Kidney (tissue), 13 donors: ENCODE measurements at regions not wholly inside any gene's neighbourhood (a gene's known extent, or its start where the extent isn't known, plus 50 kb on each side); places are given as distances from the start of the nearest gene placed in this dataset.

Experiments
- DNase-seq, 5 donors: peaks; one replicate each; pipeline ENCODE4 v3.0.0-alpha.2; 2013 to 2020
- FAIRE-seq: peaks from 2 replicates; lab custom pipeline; 2012; peaks lifted over from hg19 to GRCh38; lab: Jason Lieb, UNC
- H3K27ac ChIP-seq, 2 donors: one replicate each; pipeline ENCODE4 v1.7.0; 2013; ENCODE audit warnings: low read depth in 2 of 2, low read length in 2 of 2, inconsistent platforms in 1 of 2
- H3K27me3 ChIP-seq: one replicate; pipeline ENCODE4 v1.7.1; 2013; ENCODE audit warnings: low read length, inconsistent platforms; ENCODE audit not compliant: control insufficient read depth, insufficient read depth
- H3K36me3 ChIP-seq, 3 donors: one replicate each; pipeline versions ENCODE4 v1.7.0 to v1.7.1; 2013; ENCODE audit warnings: low read length in 3 of 3, control low read depth in 1 of 3, inconsistent platforms in 1 of 3; ENCODE audit not compliant: insufficient read depth in 3 of 3, control insufficient read depth in 2 of 3
- H3K4me1 ChIP-seq, 3 donors: one replicate each; pipeline versions ENCODE4 v1.7.0 to v1.7.1; 2013; ENCODE audit warnings: low read length in 3 of 3, inconsistent platforms in 1 of 3, low read depth in 1 of 3; ENCODE audit not compliant: control insufficient read depth in 2 of 3, insufficient read depth in 2 of 3
- H3K4me3 ChIP-seq, 3 donors: one replicate each; pipeline versions ENCODE4 v1.7.0 to v1.8.1; 2013; ENCODE audit warnings: low read length in 3 of 3, control low read depth in 1 of 3, inconsistent platforms in 1 of 3
- H3K9ac ChIP-seq, 3 donors: one replicate each; pipeline versions ENCODE4 v1.7.0 to v1.7.1; 2013; ENCODE audit warnings: low read length in 3 of 3, control low read depth in 1 of 3, inconsistent platforms in 1 of 3
- H3K9me3 ChIP-seq, 3 donors: one replicate each; pipeline versions ENCODE4 v1.7.0 to v1.7.1; 2013; ENCODE audit warnings: low read length in 3 of 3, control low read depth in 1 of 3, inconsistent platforms in 1 of 3; ENCODE audit not compliant: control insufficient read depth in 2 of 3, insufficient read depth in 1 of 3
- CTCF ChIP-seq: IDR thresholded peaks from 3 replicates; pipeline ENCODE4 v1.5.1; 2012; ENCODE audit warnings: mild to moderate bottlenecking, moderate library complexity, borderline replicate concordance; ENCODE audit not compliant: insufficient read depth; ENCODE audit errors: extremely low read depth
- intact Hi-C: fragments of 100-400 bp; cut with DNase I; formaldehyde crosslinking; loops from one replicate; pipeline ENCODE4 v1.11.1; 2022
- donor health status: control.
- donor health status: control.
- donor health status: control.
- donor health status: control.
- donor health status: control.
- donor health status: DM: yes; HTN: yes; CAD: no.
- donor health status: Normal renal cell carcinoma (clear cell type).

- Histone ChIP-seq H3K9ac (no peak overlapping the region), H3K9me3 (no peaks in the 10 kb centered on the region), H3K4me1 (no peaks in the 10 kb centered on the region), H3K36me3 (no peaks in the 10 kb centered on the region), H3K27me3 (no peaks in the 10 kb centered on the region), H3K4me3 (no peak overlapping the region), H3K27ac (no peak overlapping the region)
- no peak for DNase-seq
- TF ChIP-seq CTCF: no peak
- intact Hi-C loops: no loop called here
- no peak for FAIRE-seq
Measured at GRCh38 chr1:30179942-30180543, 543.3 kb downstream of the MATN1 start.

GRCh38 chr1:30176477-30176876, 546.9 kb downstream of the MATN1 start:
- Histone ChIP-seq H3K4me1 (no peaks in the 10 kb centered on the region), H3K9ac (no peak overlapping the region), H3K9me3 (no peaks in the 10 kb centered on the region), H3K4me3 (no peak overlapping the region), H3K27me3 (no peaks in the 10 kb centered on the region), H3K36me3 (no peaks in the 10 kb centered on the region), H3K27ac (no peak overlapping the region)
- DNase-seq (no peak), FAIRE-seq (no peak)
- intact Hi-C loops: no loop called here
- no peak for TF ChIP-seq CTCF

GRCh38 chr1:30174499-30174898, 548.9 kb downstream of the MATN1 start:
- Histone ChIP-seq H3K4me3 (no peak overlapping the region), H3K27ac (no peak overlapping the region), H3K27me3 (no peaks in the 10 kb centered on the region), H3K4me1 (no peaks in the 10 kb centered on the region), H3K9me3 (no peaks in the 10 kb centered on the region), H3K36me3 (no peaks in the 10 kb centered on the region), H3K9ac (no peak overlapping the region)
- FAIRE-seq (no peak), DNase-seq (no peak)
- TF ChIP-seq CTCF: no peak
- intact Hi-C loops: no loop called here

GRCh38 chr1:30173560-30173959, 549.8 kb downstream of the MATN1 start:
- Histone ChIP-seq H3K27ac (no peak overlapping the region), H3K27me3 (no peaks in the 10 kb centered on the region), H3K36me3 (no peaks in the 10 kb centered on the region), H3K9ac (no peak overlapping the region), H3K4me1 (no peaks in the 10 kb centered on the region), H3K4me3 (no peak overlapping the region), H3K9me3 (no peaks in the 10 kb centered on the region)
- intact Hi-C loops: no loop called here
- FAIRE-seq (no peak), DNase-seq (no peak)
- TF ChIP-seq CTCF: no peak
